Prostate gland (tissue), 1 donor: ENCODE measurements at regions not wholly inside any gene's neighbourhood (a gene's known extent, or its start where the extent isn't known, plus 50 kb on each side); places are given as distances from the start of the nearest gene placed in this dataset.

Source experiments
- POLR2A ChIP-seq: fragments of 450-650 bp; IDR thresholded peaks from one replicate; pipeline ENCODE4 v1.6.1; 2016; ENCODE audit warnings: antibody characterized with exemption, mild to moderate bottlenecking
- POLR2AphosphoS5 ChIP-seq: sonication (generic); formaldehyde crosslinking; IDR thresholded peaks from one replicate; pipeline ENCODE4 v1.6.1; 2017; ENCODE audit warnings: antibody characterized with exemption

GRCh38 chr14:39877577-39878190 lies 445.5 kb upstream of the FBXO33 start:
- no peak for TF ChIP-seq POLR2AphosphoS5
- no peak for TF ChIP-seq POLR2A
